NT2/D1 (cell line): ENCODE measurements at regions not wholly inside any gene's neighbourhood (a gene's known extent, or its start where the extent isn't known, plus 50 kb on each side); places are given as distances from the start of the nearest gene placed in this dataset.

Experiments used
- SUZ12 ChIP-seq: IDR thresholded peaks from 2 replicates; pipeline ENCODE4 v1.6.1; 2011; ENCODE audit not compliant: insufficient read length, insufficient read depth; ENCODE audit errors: extremely low read depth
- YY1 ChIP-seq: IDR thresholded peaks from 2 replicates; pipeline ENCODE4 v1.6.1; 2011; ENCODE audit not compliant: insufficient read length, insufficient read depth

- TF ChIP-seq YY1 (no peak), SUZ12 (no peak)
These were observed 207.9 kb downstream of the NFATC2 start for GRCh38 chr20:51334609-51335008.
